GM21381 (cell line): ENCODE measurements at regions not wholly inside any gene's neighbourhood (a gene's known extent, or its start where the extent isn't known, plus 50 kb on each side); places are given as distances from the start of the nearest gene placed in this dataset.

ENCODE experiments used
- ATAC-seq: cut with Tn5 transposase; IDR thresholded peaks from one replicate; pipeline ENCODE4 v1.9.1; 2021; ENCODE audit warnings: mild to moderate bottlenecking, moderate library complexity; ENCODE audit not compliant: unreplicated experiment

DNA sequence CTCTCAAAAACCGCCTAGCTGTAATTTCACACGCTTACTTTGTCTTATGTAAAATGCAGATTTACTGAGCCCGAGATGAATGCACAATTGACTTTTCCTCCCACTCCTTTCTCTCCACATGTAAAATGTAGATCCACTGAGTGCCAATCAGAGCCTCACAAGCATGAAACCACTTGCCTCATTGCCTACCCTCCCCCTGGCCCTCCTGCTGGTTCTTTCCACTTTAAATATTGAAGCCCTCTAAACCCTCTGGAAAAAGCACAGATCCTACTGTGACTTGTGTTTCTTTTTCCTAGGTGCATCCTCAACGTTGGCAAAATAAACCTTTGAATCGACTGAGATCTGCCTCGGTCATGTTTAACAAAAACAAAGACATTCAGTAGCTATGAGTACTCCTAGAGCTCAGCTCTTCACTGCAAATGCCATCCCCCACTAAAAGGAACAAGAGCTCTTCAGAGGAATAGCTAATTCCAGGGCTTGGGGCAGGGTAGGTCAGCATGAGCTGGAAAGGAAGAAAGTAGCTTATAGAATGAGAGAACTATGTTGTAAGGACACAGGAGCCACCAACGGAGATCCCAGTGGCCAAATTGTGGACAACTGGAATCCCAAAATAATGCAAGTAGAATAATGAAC lies 365.5 kb upstream of the RUNX1 start:
- no peak for ATAC-seq

GRCh38 chr21:35414056-35414455 lies 365.0 kb upstream of the RUNX1 start:
- no peak for ATAC-seq

DNA sequence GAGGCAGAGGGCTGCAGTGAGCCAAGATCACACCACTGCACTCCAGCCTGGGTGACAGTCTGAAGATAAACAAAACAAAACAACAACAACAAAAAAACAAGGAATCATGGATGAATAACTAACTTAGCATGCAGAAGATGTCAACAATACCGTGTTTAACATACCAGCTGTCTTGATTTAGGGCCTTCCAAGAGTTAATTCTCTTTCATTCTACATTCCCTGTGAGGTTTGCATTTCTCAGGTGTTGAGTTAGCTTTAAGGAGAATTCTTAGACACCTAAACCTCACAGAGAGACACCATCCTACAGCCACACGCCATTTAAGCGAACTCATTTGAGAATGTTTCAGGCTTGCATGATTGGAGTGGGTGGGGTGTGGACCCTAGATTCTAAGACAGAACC lies 363.1 kb upstream of the RUNX1 start:
- ATAC-seq = no peak

DNA sequence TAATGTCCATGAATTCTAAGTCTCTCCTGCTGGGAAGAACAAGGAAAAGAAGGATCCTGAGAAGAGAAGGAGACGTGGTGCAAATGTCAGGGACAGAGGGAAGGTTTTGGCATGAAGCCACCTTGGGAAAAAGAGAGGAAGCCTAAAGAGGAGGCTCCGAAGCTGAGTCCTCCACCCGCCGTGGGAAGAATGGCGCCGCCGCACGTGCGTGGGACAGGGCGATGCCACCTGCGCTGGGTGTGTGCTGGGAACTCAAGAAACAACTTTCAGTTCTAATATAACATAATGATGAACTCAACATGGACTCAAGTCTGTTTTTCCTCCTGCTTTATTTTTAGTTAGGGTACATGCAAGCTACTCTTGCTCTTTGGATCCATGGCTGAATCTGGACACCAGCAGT lies 362.3 kb upstream of the RUNX1 start:
- no peak for ATAC-seq

DNA sequence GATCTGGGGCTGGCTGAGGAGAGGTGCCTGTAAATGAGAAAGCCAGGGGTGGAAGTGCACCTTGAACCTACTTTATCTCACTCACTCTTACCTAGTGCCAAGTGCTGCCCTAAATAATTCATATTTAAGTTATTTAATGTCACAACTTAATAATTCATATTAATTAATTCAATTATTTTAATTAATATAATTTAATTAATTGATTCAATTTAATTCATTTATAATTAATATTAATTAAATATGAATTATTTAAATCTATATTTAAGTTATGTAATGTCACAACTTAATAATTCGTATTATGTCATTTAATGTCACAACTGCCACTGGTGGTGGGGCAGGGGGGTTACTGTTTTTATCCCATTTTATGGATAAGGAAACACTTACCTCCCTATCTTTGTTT lies 361.6 kb upstream of the RUNX1 start:
- no peak for ATAC-seq

- ATAC-seq = no peak
Observed at GRCh38 chr21:35410123-35410522, 361.0 kb upstream of the RUNX1 start.

DNA sequence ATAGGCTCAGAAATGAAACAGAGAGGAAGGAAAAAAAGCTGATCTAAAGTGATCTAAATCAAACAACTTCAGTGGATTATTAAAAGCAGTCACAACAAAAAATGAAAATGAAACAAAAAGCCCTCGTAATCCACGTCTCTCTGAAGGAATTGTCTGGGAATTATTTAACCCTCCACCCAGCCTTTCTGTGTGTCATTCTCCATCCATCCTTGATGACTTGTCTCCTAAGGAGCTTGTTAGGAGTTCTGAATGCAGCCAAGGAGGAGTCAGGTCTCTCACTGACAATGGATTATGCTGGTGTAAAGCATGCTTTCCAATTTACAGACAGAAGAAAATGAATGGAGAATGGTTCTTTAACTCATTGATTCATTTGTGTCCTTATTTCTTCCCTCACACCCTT lies 359.3 kb upstream of the RUNX1 start:
- ATAC-seq = no peak

DNA sequence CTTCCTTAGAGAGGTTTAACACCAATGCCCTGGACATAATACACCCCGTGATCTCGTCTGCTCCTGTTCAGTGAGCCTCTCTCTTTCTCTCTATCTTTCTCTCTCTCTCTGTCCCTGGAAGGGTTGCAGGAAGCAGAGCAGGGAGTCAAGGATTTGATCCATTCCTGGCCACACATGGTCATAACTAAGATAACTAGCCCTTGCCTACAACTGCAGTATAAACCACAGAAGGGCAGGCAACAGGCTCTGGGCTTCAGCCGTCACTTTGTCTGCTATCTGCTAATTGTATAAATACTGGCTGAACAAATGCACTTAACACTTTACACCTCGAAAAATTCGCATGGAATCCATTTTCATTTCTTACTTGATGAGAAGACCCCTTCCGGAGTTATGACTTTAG lies 357.5 kb upstream of the RUNX1 start:
- no peak for ATAC-seq

- no peak for ATAC-seq
Observed at GRCh38 chr21:35405981-35406380, 356.9 kb upstream of the RUNX1 start.

GRCh38 chr21:35404247-35404646 lies 355.1 kb upstream of the RUNX1 start:
- no peak for ATAC-seq

DNA sequence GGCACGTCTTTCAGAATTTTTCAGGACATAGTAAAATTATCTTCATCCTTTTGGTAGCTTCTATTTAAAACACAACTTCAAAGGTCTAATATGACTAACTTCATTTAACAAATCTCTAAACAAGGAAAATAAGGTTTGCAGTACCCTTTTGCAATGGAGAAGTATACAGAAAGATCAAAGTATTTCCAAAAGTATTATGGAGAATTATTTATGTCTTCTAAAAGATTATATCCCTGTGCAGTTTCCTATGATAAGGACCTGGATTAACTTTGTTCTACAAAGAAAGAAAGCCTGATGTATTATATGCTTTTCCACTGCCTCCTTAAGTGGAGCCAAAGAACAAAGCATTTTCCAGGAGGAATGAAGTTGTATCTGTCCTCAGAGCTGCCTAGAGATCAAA lies 353.0 kb upstream of the RUNX1 start:
- ATAC-seq = no peak

GRCh38 chr21:35401476-35401875 lies 352.4 kb upstream of the RUNX1 start:
- no peak for ATAC-seq

DNA sequence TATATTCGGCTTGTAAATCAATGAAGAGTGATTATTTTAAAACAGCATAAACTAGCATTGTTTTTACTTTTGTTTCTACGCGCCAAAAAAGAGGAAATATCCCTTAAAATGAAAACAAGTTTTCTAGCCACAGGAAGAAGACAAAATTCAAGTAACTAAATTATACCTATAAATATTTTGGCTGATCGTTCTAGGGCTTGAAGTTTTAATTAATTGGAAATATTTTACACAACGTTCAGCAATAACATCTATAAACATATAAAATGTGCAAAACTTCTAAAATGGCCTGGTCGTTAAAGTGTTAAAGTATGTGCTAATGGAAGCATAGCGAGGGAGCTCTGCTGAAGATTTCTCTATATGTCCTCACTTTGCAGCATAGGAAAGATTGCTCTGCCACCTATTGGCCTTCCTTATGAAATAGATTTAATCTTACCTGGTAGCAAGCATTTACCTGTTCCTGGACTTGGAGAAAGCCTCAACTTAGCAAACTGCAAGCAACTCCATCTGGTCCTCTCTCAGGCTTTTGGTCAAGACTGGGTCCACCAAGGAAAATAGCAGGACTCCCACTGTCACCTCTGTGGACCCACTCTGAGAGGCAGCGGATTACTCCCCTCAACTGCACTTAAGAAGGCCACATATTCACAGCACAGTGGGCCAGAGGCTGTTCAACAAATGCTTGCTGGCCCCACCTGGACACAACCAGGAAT lies 351.3 kb upstream of the RUNX1 start:
- peak; percentile 51 for ATAC-seq

DNA sequence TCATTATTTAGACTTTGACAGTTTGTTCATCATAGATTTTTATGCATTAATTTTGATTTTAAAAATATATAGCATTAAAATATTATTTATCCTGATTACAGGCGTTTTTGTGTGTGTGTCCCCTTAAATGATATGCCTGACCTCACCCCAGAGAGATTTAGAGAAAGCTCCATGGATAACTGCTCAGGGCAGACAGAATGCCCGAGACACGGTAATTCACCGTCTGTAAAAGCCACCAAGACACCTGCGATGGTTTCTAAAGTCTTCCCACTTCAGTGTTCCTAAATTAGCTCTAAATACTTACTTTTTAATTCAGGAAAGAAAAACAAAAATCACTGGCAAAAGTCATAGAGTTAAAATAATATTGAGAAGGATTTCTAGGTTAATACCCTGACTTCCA lies 350.6 kb upstream of the RUNX1 start:
- no peak for ATAC-seq

DNA sequence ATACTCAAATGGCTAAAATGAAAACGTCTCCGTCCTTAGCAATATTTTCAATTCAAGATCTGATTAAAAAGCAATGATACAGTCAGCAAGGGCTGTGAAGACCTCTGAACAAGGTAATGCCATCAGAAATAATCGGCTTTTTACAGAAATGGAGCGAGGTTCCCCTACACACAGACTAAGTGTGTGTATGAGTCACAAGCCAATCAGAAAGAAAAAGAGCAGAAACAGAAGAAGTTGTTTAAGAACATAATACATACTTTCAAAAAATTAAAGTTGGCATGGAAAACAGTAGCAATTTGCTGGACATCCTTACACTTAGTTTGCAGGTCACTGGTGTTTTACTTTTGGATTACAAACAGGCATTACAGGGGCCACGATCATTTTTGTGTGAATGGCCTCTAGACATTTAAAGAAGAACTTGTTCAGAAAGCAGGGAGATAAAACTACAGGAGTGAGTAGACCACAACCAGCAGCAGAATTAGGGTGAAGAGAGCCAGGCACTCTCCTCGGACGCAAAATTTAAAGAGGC lies 350.0 kb upstream of the RUNX1 start:
- ATAC-seq = no peak

GRCh38 chr21:35398346-35398982 lies 349.4 kb upstream of the RUNX1 start:
- ATAC-seq = no peak

DNA sequence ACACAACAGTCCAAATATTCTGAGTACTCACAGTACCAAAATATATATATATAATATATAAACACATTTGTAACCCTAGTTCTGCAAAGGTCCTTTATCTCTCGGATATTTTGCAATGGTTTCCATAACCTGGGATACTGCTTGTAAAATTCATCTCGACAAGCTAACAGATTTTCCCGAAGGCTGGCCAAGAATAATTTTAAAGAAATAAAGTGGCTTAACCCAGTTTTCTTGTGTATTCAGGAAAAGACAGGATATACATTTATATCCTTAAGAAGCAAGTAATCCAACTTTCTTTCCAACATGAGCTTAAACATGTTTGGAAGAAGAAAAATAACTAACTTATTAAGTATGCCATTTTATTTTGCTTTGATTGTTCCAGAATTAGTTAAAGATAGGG lies 348.7 kb upstream of the RUNX1 start:
- no peak for ATAC-seq

DNA sequence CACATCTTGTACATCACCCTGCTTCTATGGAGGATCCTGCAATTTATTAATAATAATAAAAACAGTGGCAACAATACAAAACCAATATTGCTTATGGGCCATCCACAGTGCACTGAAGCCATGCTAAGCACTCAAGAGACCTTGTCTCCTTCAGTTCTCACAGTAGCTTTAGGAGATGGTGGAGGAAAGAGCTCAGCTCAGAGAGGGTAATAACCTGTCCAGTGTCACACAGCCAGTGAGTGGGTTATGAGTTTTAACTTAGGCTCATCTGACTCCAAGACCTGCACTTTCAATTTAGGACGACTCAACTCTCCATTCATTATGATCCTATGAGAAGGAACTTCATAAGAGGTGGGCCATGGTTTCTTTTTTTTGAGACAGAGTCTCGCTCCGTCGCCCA lies 347.6 kb upstream of the RUNX1 start:
- no peak for ATAC-seq

DNA sequence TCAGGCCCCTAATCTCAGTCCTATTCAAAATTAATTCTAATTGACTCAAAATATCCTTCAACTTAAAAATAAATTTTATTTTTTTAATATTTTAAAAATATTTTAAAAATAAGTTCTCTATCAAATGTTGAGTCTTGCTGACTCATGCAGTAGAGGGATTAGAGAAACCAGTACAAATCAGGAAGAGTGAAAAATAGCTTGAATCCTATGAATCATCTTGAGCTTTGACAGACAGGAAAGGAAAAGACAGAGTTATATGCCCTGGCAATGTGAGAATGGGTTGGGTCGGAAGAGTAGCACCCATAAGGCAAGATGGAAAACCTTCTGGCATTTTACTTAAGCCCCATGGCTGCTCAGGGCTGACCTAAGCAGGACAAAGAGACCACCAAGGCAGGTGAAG lies 346.6 kb upstream of the RUNX1 start:
- ATAC-seq = no peak

DNA sequence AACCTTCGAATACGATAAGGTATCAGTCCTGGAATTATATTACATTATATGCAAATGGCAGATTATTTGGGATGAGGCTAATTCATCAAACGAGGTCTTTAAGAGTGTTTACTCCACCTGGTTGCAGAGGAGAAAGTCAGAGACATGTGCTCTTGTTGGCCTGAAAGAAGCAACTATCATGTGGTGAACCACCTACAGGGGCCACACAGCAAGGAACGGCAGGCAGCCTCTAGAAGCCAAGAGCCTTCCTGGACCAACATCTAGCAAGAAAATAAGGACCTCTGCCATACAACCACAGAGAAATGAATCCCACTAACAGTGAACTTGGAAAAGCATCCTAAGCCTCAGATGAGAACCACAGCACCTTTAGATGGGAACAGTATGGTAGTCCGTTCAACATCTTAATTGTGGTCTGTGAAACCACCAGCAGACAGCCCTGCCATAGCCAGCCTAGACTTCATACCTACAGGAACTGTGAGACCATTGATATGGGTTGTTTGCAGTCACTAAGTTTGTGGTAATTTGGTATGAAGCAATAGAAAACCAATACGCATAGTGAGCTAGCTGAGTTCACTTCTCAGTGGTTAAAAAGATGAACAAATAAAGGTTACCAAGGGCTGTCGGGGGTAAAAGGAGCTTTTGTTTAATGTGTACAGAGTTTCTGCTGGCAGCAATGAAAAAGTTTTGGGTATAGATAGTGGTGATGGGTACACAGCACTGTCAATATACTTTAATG lies 345.7 kb upstream of the RUNX1 start:
- ATAC-seq = no peak

- ATAC-seq = no peak
Observed at GRCh38 chr21:35394049-35394448, 344.9 kb upstream of the RUNX1 start.
